Activated CD4-positive, alpha-beta T cell treated with anti-CD3 and anti-CD28 coated beads for 24 hours (primary cell): ENCODE measurements at regions not wholly inside any gene's neighbourhood (a gene's known extent, or its start where the extent isn't known, plus 50 kb on each side); places are given as distances from the start of the nearest gene placed in this dataset.
"Not testable (repeated sequence)": the region's sequence is repeated elsewhere in the genome, so short reads cannot be mapped to it uniquely, and the experiment has no call there.

Experiments used
- DNase-seq, 2 donors: peaks; one replicate each; pipeline ENCODE4 v3.0.0-alpha.2; 2020; ENCODE audit warnings: low read depth in 2 of 2

- DNase-seq: no peak
These were observed 136.5 kb upstream of the TNP1 start for GRCh38 chr2:216996279-216996845.

- DNase-seq: no peak
These were observed 134.5 kb upstream of the TNP1 start for GRCh38 chr2:216994353-216994854.

GRCh38 chr2:216992056-216992675 is 132.3 kb upstream of the TNP1 start:
- DNase-seq: no peak

DNA sequence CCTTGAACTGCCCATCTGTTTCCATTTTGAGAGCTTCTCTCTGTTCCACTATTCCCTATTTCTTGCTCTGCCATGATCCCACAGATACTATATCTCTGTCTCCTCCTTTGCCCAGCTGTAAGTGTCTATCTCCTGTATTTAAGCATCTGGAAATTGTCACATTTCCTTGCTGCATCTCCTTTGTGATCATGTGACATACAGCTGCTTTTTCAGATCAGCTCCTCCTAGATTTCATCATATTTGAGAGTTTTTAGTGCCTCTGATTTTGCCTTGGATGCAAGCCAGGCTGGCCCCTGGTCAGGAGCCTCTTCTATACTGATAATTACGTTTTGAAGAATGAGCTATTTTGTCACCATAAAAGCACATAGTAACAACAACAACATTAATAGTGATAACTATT is 131.7 kb upstream of the TNP1 start:
- no peak for DNase-seq

GRCh38 chr2:216989340-216990129 is 129.7 kb upstream of the TNP1 start:
- DNase-seq: no peak

GRCh38 chr2:216987252-216987821 is 127.5 kb upstream of the TNP1 start:
- DNase-seq: no peak

- DNase-seq: no peak
These were observed 125.8 kb upstream of the TNP1 start for GRCh38 chr2:216985658-216986141.

DNA sequence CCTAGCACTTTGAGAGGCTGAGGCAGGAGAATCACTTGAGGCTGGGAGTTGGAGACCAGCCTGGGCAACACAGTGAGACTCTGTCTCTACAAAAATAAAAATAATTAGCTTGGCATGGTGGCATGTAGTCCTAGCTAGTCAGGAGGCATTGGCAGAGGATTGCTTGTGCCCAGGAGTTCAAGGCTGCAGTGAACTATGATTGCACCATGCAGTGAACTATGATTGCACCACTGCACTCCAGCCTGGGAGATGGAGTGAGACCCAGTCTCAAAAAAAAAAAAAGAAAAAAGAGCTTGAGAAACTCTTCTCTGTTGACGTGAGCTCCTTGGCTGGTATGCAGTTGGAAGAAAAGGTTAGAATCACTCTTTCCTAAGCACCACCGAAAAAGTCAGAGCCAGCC is 125.1 kb upstream of the TNP1 start:
- no peak for DNase-seq

- DNase-seq: not testable (repeated sequence)
These were observed 122.1 kb upstream of the TNP1 start for GRCh38 chr2:216981951-216982350.

- DNase-seq: not testable (repeated sequence)
These were observed 120.6 kb upstream of the TNP1 start for GRCh38 chr2:216980510-216980909.

DNA sequence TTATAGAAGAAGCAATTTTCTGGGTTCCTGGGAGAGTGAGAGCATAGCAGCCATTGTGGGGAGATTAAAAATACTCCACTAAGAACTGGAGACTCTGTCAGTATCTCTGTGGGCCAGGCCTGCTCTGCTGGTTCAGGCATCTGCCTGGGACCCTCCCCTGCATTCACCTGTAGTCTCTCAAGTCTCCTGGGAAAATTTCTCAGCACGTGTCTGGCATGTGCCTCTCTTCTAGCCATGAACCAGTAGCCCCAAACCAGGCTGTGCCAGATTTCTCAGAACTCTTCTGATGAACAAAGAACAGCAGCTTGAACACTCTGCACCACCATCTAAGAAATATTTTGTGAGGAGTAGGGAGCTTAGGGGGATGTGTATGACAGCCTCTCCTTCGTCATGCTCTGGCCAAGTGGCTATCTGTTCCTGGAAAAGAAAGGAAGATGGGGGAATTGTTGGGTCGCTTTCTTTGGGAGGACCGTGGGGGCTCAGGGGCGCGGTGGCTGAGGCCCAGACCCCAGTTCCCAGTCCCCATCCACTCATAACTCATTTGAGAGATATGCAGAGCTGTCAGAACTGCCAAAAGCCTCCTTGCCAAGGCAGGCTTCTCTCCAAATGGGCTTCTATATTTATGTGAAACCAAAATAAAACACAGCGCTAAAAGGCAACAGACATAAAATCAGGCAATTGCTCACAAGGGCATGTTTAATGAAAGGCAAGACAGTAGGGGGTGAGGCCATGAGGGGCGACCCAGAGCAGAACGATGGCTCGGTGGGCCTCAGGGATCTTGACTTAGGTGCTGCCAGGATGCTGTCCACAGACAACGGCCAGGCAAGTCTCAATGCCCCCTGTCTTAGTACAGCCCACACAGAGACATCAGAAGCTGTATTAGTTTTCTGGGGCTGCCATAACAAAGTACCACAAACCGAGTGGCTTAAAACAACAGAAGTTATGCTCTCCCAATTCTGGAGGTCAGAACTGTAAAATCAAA is 114.7 kb upstream of the TNP1 start:
- DNase-seq: no peak

DNA sequence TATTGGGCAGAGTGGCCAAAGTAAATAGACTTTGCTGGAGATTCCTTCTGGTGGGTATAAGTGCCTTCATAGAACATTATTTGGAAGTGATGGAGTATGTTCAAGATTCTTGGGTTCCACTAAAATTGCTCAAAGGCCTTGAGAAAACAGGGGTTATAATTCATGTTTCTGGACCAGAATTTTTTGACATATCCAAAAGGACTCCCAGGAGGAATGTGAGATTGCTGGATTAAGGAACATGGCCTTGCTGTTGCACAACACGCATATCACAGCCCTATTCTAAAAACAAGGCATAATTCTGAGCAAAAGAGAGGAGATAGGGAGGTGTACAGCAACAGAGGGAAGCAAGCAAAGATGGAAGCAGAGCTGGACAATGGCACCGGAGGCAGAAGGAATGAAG is 111.7 kb upstream of the TNP1 start:
- no peak for DNase-seq

DNA sequence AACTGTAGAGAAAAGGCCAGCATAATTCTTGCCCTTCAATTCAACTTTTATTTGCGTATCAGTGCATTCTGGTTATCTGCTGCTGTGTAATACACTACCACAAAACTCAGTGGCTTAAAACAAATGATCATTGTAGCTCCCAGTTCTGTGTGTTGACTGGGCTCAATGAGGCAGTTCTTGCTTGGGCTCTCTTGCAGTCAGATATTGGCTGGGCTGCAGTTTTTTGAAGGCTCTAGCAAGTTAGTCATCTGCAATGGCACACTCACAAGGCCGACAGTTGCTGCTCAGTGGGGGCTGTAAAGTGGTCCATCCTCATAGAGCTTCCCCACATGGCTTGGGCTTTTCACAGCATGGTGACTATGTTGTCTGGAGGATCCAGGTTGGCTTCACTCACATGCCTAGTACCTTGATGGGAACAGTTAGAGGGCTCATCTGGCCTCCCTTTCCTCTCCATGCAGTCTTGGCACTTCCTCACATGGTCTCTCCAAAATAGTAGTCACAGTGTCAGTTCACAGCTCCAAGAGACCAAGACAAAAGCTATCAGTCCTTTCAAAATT is 110.6 kb upstream of the TNP1 start:
- DNase-seq: no peak

GRCh38 chr2:216967889-216968288 is 108.0 kb upstream of the TNP1 start:
- DNase-seq: no peak

DNA sequence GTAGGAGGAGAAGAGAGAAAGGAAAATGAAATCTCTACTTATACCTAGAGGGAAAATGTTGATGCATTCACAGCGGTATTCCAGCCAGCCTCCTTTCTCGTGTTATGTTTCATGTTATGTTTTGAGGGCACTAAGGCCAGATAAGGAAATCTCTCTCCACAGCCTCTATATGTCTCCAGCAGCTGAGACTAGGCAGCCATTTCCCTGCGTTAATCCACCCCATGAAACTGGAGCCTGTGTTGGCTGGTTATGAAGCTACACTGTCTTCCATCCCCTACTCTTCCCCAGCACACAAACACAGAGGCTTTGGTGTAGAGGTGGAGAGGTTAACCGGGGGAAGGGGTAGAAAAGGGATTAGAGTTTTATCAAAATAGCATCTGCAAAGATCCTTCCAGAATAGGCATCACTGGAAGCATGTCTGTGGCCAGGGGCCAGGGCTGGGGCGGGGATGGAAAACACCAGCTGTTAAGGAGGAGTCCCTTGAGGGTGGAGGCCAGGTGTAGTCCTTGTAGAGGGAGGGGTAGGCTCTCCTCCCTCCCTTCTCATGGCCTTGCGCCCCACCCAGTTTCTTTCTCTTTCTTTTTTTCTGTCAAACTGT is 100.9 kb upstream of the TNP1 start:
- no peak for DNase-seq

GRCh38 chr2:216959433-216959832 is 99.6 kb upstream of the TNP1 start:
- DNase-seq: no peak

DNA sequence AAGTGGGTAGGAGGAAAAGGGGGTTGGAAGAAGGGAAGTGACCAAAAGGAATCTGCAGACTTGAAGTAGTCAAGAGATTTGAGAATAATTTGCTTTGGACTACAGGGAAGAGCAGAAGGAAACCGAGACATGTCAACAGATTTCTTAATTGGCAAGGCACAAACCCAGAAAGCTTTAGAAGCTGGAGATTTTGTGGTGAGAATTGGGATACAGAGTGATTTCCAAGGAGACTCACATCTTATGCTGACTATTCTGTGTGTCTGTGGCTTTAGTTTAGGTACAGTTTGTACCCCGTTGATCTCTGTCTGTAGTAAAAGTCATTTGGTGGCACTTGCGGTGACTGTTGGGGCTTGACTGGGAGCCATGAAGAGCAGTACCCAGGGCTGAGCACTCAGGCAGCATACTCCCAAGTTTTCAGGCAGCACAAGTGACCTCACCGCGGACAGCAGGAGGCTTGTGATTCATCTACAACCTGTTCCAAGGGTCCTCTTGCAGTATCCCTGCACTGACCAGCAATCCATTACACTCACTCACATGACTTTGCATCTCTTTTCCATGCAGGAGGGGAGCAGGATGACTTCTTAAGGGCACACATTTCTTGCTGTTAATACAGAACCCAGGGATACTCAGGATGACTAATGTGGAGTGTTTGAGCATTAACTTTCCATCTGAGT is 97.1 kb upstream of the TNP1 start:
- no peak for DNase-seq

- no peak for DNase-seq
These were observed 91.3 kb upstream of the TNP1 start for GRCh38 chr2:216951171-216951570.

DNA sequence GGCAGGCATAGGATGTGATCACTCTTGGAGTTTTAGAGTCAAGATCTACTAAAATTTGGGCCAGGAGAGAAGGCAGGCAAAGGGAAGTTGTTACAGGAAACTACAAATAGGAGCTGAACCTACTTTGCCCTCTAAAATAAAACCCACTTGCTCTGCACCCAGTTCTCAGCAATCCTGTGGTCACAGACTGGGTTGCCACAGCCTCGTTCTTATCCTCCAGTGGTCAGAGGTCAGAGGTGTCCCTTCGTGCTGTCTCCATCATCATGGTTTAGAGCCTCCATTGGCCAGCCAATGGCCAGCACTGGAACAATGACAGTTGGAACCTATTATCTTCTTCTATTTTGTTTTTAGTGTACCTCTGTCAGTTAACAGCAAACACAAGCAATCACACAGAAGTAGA is 90.7 kb upstream of the TNP1 start:
- DNase-seq: no peak
